ENCODE measurements at regions not wholly inside any gene's neighbourhood (a gene's known extent, or its start where the extent isn't known, plus 50 kb on each side); places are given as distances from the start of the nearest gene placed in this dataset.

GRCh38 chr11:8785457-8785856 is 102.9 kb downstream of the RPL27A start:
- no peak overlapping the region for H3K4me2 ChIP-seq (ENCODE audit: insufficient read depth, insufficient read length, low read length)
- no CpG with 5 or more reads among the region's 3 CpGs for WGBS (ENCODE audit: extremely low coverage, insufficient read length, low lambda C conversion rate)
- H3K4me1 ChIP-seq (ENCODE audit: insufficient read depth, low read length): peaks cover 2% of the 10 kb centered on the region; the same call in 1 of the 2 replicates
- no peak overlapping the region for H3K9ac ChIP-seq (ENCODE audit: extremely low read depth, insufficient read length, low read length)
- no peak overlapping the region for H4K91ac ChIP-seq (ENCODE audit: insufficient read length, low read depth, low read length)
- no peak overlapping the region for H3K4ac ChIP-seq (ENCODE audit: low read depth, low read length)
- H3K23me2 ChIP-seq (ENCODE audit: insufficient read length, low read depth, low read length, poor library complexity, severe bottlenecking): no peaks in the 10 kb centered on the region
- H2BK120ac ChIP-seq (ENCODE audit: low read depth, low read length, poor library complexity, severe bottlenecking): no peak overlapping the region
- Mint-ChIP-seq H3K9me3 (no peaks in the 10 kb centered on the region), H3K27me3 (ENCODE audit: low read depth) (no peaks in the 10 kb centered on the region; the same call in 1 of the 2 replicates), H3K27ac (peak overlapping the region in 1 of 3 experiments; percentile 37; a peak in 2 of 7 replicates), H3K4me3 (no peak overlapping the region), H3K36me3 (ENCODE audit: insufficient read depth in 1 of 3, low read depth in 3 of 3) (no peaks in the 10 kb centered on the region), H3K4me1 (peaks cover 15 to 17% of the 10 kb centered on the region in 2 experiments)
- TF ChIP-seq, protein P1, sequence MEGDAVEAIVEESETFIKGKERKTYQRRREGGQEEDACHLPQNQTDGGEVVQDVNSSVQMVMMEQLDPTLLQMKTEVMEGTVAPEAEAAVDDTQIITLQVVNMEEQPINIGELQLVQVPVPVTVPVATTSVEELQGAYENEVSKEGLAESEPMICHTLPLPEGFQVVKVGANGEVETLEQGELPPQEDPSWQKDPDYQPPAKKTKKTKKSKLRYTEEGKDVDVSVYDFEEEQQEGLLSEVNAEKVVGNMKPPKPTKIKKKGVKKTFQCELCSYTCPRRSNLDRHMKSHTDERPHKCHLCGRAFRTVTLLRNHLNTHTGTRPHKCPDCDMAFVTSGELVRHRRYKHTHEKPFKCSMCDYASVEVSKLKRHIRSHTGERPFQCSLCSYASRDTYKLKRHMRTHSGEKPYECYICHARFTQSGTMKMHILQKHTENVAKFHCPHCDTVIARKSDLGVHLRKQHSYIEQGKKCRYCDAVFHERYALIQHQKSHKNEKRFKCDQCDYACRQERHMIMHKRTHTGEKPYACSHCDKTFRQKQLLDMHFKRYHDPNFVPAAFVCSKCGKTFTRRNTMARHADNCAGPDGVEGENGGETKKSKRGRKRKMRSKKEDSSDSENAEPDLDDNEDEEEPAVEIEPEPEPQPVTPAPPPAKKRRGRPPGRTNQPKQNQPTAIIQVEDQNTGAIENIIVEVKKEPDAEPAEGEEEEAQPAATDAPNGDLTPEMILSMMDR (conservative IDR thresholded peaks at IDR 0.05): no peak
- no peak overlapping the region for H2BK12ac ChIP-seq (ENCODE audit: insufficient read length, low read depth, low read length)
- no peak for DNase-seq
- H2AK5ac ChIP-seq (ENCODE audit: insufficient read length, low read length): no peak overlapping the region
- no peak overlapping the region for H2AFZ ChIP-seq (ENCODE audit: low read length)
- H3K18ac ChIP-seq (ENCODE audit: insufficient read length, low read depth, low read length): no peak overlapping the region
- H4K5ac ChIP-seq (ENCODE audit: insufficient read length, low read depth, low read length): no peak overlapping the region
- no peaks in the 10 kb centered on the region for H4K20me1 ChIP-seq (ENCODE audit: control insufficient read depth, insufficient read depth, insufficient read length)
- H4K8ac ChIP-seq (replicated peaks; ENCODE audit: insufficient read length, low read depth, low read length): no peak overlapping the region
- no peaks in the 10 kb centered on the region for H3K27me3 ChIP-seq (ENCODE audit: insufficient read depth, low read length)
- H3K27ac ChIP-seq (ENCODE audit: insufficient read length, low read depth, low read length): no peak overlapping the region
- no peak overlapping the region; the same call in 1 of the 2 replicates for H2BK15ac ChIP-seq (ENCODE audit: low read depth, low read length)
- no peak overlapping the region for H3K56ac ChIP-seq (ENCODE audit: insufficient read length, low read depth, low read length)
- no peaks in the 10 kb centered on the region for H3K9me3 ChIP-seq (ENCODE audit: control insufficient read depth, low read depth, low read length)
- no peak overlapping the region for H2BK5ac ChIP-seq (ENCODE audit: insufficient read length, low read length)
- H3K79me1 ChIP-seq (ENCODE audit: insufficient read depth, low read depth, low read length, poor library complexity, severe bottlenecking): no peaks in the 10 kb centered on the region
- H3K14ac ChIP-seq (ENCODE audit: insufficient read depth, low read length): no peak overlapping the region
- H3K23ac ChIP-seq (ENCODE audit: insufficient read length, low read depth, low read length): no peak overlapping the region
- H3K79me2 ChIP-seq (ENCODE audit: insufficient read depth, low read length): no peaks in the 10 kb centered on the region
- H3T11ph ChIP-seq (ENCODE audit: low read length): no peak overlapping the region
- no peak overlapping the region for H2BK20ac ChIP-seq (ENCODE audit: low read depth, low read length, poor library complexity, severe bottlenecking)

All from H9 (cell line).